DMS 273 (cell line): ENCODE measurements at regions not wholly inside any gene's neighbourhood (a gene's known extent, or its start where the extent isn't known, plus 50 kb on each side); places are given as distances from the start of the nearest gene placed in this dataset.
"Not testable (repeated sequence)": the region's sequence is repeated elsewhere in the genome, so short reads cannot be mapped to it uniquely, and the experiment has no call there.

Source experiments
- DNase-seq: peaks from one replicate; lab custom pipeline; 2025; ENCODE audit not compliant: unreplicated experiment; lab: John Stamatoyannopoulos, UW

DNA sequence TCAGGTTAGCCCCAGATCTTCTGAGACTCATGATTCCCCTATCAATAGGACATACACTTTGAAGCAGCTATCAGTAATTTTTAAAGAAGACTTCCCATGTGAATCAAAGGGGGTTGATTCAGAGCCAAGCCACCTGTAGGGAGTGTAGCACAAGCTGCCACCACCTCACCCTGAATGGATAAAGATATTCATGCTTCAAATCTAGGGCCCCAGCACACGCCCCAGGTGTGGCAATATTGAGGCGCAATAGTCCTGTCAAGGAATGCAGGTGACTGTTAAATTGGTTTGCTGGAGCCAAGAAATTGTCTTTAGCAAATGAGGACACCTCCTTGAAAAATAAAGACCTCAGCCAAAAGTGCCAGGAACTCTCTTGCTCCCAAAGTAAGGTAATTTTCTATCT is 404.4 kb downstream of the MAFB start:
- DNase-seq: no peak

GRCh38 chr20:40283689-40284088 is 405.3 kb downstream of the MAFB start:
- DNase-seq: no peak

- DNase-seq: peak; percentile 9
Observed at GRCh38 chr20:40282941-40283340, 406.1 kb downstream of the MAFB start.

DNA sequence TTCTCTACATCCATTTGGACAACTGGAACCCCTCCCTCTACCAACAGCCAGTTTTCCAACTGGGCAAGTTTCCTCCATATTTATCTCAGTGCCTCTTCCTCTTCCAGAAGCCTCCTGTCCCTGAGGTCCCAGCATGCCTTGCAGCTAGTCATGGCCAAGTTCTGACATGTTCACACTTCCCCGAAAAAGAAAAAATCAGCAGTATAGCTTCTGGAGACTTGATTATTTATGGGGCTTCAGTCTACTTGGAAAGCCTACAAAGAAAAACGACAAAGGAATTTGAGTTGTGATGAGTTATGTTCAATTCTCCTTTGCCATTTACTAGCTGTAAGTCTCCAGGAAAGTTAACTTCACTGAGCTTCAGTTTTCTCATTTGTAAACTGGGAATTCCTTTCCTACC is 406.5 kb downstream of the MAFB start:
- DNase-seq: no peak

DNA sequence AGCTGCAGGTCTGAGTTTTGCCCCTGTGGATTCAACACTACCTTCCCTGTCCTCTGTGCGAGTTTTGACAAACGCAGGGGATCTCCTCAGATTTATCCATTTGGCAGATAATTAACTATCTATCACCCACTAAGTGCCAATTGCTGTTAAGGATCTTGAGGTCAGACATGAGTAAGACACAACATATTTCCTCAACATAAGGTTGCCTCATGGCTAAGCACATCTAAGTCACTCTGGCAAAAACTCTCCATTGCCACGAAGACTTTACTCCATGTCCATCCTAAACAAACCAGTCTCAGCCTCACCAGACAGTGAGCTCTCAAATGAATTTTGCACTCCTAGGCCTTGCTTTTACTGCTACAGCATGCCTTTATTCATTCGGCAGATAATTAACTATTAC is 408.4 kb downstream of the MAFB start:
- DNase-seq: no peak

DNA sequence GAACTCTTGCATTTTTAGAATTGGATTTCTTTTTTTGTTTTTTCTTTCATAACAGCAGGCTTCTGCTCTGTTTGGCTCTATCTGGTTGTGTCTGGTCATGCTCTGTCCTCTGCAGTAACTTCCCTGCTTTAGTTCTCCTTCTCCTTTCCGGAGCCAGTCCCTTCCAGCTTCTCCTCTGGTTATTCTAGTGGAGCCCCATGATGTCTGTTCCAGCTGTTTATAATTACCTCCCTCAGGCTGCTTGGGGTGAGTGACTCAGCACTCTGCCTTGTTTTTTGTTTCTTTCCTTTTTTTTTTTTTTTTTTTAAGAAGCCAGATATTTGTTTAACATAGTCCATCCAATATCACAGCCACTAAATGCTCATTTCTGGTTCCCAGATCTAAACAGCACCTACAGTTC is 409.6 kb downstream of the MAFB start:
- peak; percentile 43 for DNase-seq

GRCh38 chr20:40278673-40279072 is 410.4 kb downstream of the MAFB start:
- no peak for DNase-seq

- no peak for DNase-seq
Observed at GRCh38 chr20:40276301-40276700, 412.7 kb downstream of the MAFB start.

GRCh38 chr20:40275738-40276137 is 413.3 kb downstream of the MAFB start:
- no peak for DNase-seq

DNA sequence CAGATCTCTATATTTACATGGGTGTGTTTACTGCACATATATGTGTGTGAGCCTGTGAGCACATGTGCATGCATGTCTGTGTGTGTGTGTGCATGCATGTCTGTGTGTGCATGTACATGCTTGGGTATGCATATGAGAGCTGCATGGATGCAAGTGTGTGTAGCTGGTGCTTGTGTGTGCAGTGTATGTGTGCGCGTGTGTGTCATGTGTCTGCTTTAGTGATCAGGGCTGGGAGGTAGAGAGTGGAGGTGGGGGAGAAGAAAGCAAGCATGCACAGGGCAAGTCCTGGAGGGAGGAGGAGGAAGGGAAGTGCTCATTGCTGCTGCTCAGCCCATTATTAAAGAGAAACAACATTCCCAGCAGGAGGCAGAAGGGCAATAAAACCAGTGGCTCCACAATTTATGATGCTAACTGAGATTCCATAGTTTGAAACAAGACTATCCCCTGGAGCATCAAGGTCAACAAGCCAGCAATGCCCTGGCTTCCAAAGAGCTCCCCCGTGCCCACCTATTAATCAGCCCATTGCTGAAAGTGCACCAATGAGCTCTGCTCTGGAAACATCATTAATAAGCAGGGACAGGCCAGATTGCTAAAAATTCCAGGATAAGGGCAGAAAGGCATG is 414.0 kb downstream of the MAFB start:
- DNase-seq: no peak

DNA sequence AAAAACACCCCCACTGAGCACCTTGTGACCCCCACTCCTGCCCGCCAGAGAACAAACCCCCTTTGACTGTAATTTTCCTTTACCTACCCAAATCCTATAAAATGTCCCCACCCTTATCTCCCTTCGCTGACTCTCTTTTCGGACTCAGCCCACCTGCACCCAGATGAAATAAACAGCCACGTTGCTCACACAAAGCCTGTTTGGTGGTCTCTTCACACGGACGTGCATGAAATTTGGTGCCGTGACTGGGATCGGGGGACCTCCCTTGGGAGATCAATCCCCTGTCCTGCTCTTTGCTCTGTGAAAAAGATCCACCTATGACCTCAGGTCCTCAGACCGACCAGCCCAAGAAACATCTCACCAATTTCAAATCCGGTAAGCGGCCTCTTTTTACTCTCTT is 419.8 kb downstream of the MAFB start:
- not testable (repeated sequence) for DNase-seq

GRCh38 chr20:40268321-40269075 is 420.5 kb downstream of the MAFB start:
- DNase-seq: no peak

GRCh38 chr20:40265825-40266533 is 423.1 kb downstream of the MAFB start:
- peak; percentile 64 for DNase-seq

GRCh38 chr20:40262219-40262618 is 426.8 kb downstream of the MAFB start:
- no peak for DNase-seq

GRCh38 chr20:40258931-40259330 is 430.1 kb downstream of the MAFB start:
- DNase-seq: no peak

DNA sequence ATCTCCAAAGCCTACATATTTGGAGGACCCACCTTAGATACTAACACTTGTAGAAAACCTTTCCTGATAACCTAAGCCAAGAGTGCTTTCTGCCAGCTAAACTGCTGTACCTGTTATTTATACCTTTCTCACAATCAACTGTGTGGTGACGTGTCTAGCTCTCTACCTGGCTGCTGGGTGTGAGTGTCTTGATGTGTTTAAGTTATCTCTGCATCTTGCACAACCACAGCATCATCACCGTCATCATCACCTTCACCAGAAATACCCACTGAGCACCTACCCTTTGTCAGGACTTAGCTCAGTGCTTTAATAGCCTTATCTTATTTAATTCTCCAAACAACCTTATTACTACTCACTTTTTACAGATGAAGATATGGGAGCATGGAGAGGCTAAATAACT is 431.3 kb downstream of the MAFB start:
- no peak for DNase-seq

DNA sequence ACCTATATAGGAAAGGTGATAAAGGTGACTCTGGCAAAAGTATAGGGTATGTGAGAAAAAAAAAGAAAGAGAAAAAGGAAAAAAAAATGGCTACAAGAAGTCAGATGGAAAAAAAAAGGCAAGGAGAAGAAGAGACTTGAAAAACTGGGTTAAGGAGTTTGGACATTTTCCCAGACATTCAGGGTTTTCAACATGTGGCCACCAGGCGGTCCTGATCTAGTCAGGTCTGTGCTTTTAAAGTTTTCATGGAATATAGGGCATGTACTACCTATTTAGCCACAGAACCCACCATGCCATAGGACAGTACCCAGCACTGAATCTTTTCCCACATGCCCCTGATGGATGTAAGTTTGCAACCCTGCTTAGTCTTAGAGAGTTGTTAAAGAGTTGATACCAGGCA is 433.7 kb downstream of the MAFB start:
- peak; percentile 9 for DNase-seq

DNA sequence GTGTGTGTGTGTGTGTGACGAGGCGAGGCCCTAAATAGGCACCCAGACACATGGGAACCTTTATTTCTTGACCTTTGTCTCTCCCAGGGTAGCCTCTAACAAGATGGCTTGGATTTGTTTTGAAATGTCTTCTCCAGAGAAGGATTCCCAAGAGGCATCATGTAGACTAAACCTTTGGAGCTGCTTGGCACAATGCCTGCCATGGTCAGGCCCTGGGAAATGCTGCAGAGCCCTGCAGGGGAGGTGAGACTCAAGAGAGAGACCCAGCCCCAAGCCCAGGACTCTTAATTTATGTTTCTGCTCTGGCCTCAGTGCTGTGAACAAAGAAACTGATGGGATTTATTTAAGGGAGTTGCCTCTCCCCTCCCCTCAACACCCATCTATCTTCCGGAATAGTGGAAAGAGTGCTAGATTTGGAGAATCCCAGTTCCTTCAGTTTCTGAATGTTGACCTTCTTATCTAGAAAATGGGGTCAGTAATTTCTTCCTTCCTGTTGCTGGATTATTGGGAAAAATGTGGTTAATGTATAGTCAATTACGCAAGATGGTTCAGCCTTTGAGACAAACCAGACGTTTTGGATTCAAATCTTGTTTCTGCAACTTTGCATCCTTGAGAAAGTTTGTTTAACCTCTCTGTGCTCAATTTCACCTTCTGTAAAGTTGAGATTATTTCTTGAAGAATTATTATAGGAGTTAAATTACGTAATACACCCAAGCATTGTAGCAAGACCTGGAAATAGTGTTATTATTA is 434.8 kb downstream of the MAFB start:
- DNase-seq: no peak

GRCh38 chr20:40251284-40251932 is 437.6 kb downstream of the MAFB start:
- peak; percentile 69 for DNase-seq

- DNase-seq: no peak
Observed at GRCh38 chr20:40249805-40250204, 439.2 kb downstream of the MAFB start.

GRCh38 chr20:40245829-40246228 is 443.2 kb downstream of the MAFB start:
- no peak for DNase-seq
